ENCODE measurements at regions not wholly inside any gene's neighbourhood (a gene's known extent, or its start where the extent isn't known, plus 50 kb on each side); places are given as distances from the start of the nearest gene placed in this dataset.
"Not testable (repeated sequence)": the region's sequence is repeated elsewhere in the genome, so short reads cannot be mapped to it uniquely, and the experiment has no call there.

DNA sequence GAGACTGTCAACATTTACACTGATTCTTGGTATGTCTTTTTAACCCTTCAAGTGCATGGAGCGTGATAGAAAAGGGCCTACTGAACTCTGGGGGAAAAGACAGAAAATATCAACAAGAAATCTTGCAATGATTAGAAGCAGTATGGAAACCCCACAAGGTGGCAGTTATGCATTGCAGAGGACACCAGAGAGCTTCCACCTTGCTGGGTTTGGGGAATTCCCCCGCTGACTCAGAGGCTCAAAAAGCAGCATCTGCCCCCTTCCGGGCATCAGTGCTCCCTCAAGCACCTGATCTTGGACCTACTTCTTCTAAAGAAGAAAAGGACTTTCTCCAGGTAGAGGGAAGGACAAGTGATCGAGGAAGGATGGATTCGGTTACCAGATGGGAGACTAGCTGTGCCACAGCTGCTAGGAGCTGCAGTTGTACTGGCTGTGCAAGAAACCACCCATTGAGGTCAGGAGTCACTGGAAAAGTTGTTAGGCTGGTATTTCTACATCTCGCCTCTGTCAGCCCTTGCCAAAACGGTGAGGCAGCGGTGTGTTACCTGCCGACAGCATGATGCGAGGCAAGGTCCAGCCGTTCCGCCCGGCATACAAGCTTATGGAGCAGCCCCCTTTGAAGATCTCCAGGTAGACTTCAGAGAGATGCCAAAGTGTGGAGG, 102.8 kb upstream of the OSBPL11 start:
- DNase-seq (ENCODE audit: low read depth in 2 of 2) = peak; percentile 16 to 64

- DNase-seq (ENCODE audit: low read depth in 2 of 2) = no peak
Measured at GRCh38 chr3:125715651-125716050, 120.4 kb upstream of the OSBPL11 start.

- not testable (repeated sequence) for DNase-seq (ENCODE audit: low read depth in 2 of 2)
Measured at GRCh38 chr3:125732151-125732550, 136.9 kb upstream of the OSBPL11 start.

GRCh38 chr3:125741991-125742718, 146.9 kb upstream of the OSBPL11 start:
- not testable (repeated sequence) for DNase-seq (ENCODE audit: low read depth in 2 of 2)

DNA sequence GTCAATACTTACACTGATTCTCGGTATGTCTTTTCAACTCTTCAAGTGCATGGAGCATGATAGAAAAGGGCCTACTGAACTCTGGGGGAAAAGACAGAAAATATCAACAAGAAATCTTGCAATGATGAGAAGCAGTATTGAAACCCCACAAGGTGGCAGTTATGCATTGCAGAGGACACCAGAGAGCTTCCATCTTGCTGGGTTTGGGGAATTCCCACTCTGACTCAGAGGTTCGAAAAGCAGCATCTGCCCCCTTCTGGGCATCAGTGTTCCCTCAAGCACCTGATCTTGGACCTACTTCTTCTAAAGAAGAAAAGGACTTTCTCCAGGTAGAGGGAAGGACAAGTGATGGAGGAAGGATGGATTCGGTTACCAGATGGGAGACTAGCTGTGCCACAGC, 147.5 kb upstream of the OSBPL11 start:
- DNase-seq (ENCODE audit: low read depth in 2 of 2) = peak in 1 of 2 donors; percentile 40

DNA sequence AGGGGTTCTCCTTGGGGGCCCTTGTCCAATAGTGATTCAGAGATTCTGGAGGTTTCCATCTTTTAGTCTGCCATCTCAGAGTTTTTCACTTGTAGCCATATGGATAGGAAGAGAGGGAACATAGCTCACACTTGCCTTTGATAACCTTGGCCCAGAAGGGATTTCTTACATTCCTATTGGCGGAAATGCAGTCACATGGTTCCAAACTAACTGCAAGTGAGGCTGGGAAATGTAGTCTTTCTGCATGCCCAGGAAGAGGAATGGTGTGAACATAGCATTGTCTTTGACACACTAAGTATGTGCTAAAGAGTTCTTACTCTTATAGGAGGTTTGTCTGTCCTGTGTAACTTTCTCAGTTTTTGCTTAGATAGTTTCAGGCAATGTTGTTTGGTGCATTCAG, 161.8 kb upstream of the OSBPL11 start:
- not testable (repeated sequence) for DNase-seq (ENCODE audit: low read depth in 2 of 2)

- DNase-seq (ENCODE audit: low read depth in 2 of 2) = not testable (repeated sequence)
Measured at GRCh38 chr3:125758641-125759130, 163.4 kb upstream of the OSBPL11 start.

DNA sequence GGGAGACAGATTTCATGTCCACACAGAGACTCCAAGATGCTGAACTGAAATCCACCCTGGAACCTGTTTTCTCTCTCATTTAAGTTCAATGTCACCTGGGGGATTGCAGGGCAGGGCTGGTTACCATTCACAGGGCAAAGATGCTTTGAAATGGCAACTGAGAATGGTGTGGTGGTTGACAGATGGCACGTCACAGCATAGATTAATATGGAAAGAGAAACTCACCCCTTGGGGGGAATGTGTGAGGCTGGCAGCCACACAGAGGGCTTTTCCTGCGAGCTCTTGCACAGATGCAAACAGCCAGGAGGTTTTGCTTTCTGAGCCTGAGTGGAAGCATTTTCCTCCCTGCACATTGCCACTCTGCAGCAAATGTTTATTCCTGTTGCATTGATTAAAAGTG, 167.3 kb upstream of the OSBPL11 start:
- not testable (repeated sequence) for DNase-seq (ENCODE audit: low read depth in 2 of 2)

DNA sequence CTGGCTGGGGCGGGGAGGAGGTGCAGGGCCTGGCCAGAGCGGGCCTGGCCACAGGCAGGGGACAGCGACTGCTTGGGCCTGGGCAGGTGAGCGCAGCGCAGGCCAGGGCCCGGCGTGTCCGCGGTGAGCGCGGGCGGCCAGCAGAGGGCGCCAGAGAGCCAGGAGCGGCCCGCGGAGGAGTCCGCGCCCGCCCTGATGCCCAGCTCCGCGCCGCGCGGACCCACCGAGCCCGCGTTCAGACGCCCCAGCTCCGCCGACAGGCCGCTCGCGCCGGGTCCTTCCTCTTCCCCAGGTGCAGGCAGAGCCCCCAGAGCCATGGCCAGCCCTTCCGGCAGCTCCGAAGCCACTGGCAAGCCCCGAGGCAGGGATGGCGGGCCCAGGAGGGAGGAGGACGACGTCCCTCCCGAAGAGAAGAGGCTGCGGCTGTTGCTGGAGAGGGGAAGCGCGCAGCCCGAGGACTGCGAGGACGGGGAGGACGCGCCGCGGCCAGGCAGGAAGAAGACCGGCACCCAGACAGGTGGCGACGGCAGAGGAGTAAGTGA, 171.1 kb upstream of the OSBPL11 start:
- DNase-seq (ENCODE audit: low read depth in 2 of 2) = peak; percentile 44 to 63

- not testable (repeated sequence) for DNase-seq (ENCODE audit: low read depth in 2 of 2)
Measured at GRCh38 chr3:125766931-125767330, 171.6 kb upstream of the OSBPL11 start.

DNA sequence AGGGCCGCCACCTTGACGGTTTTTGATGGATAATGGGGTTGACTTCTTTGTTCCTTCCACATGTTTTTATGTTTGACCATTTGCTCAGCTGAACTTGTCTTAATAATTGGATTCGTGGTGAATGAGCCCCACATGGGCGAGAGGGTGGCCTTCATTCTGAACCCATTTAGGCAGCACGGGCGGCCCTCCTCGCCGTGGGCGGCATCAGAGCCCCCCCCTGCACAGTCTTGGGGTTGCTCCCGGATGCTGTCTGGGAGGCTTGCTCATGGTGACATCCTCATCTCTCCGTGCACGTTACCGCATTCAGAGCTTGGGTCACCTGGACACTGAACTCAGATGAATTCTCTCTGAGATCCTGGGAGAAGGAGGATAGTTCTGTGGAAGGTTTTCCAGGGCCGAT, 172.3 kb upstream of the OSBPL11 start:
- no peak for DNase-seq (ENCODE audit: low read depth in 2 of 2)

DNA sequence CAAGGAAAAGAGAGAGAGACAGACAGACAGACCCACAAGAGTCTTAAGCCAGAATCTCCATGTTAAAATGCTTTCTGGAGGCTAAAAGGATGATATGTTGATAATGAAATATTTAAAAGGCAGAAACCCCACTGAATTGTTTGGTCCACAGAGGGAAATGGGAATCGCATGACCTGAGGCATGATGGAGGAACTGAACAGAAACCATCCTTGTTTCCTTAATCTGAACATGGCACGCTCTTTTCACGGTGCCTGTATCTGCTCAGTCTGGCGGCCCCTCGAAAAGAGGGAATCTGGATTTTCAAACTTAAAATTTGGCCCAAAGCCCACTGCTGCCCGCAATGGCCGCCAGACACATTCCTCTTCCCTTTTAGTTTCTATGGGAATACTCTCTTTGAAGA, 173.5 kb upstream of the OSBPL11 start:
- DNase-seq (ENCODE audit: low read depth in 2 of 2) = not testable (repeated sequence)

GRCh38 chr3:125771506-125771905, 176.2 kb upstream of the OSBPL11 start:
- not testable (repeated sequence) for DNase-seq (ENCODE audit: low read depth in 2 of 2)

DNA sequence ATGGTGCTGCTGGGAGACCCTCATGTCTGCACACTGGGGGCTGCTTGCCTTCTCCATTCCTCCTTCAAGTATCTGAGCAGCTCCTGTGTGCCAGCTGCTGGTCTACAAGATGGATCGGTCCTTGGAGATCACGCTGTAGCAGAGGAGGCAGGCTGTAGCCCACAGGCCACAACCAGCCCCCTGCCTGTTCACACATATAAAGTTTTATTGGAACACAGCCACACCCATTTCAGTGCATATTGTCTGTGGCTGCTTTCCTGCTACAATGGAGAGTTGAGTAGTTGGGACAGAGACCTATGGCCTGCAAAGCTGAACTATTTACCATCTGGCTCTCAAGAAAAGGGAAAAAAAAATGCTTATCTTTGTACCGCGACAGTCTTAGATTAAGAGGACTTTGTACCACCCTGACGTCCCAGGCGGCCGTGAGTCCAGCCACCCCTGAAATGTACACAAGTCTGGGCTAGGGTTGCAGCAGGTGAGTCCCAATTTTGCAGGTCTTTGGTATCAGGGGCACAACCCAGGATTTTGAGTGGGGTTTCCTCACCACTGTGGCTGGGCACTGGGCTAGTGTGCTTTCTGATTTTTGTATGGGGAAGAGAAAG, 179.2 kb upstream of the OSBPL11 start:
- not testable (repeated sequence) for DNase-seq (ENCODE audit: low read depth in 2 of 2)

GRCh38 chr3:125775106-125775505, 179.8 kb upstream of the OSBPL11 start:
- not testable (repeated sequence) for DNase-seq (ENCODE audit: low read depth in 2 of 2)

DNA sequence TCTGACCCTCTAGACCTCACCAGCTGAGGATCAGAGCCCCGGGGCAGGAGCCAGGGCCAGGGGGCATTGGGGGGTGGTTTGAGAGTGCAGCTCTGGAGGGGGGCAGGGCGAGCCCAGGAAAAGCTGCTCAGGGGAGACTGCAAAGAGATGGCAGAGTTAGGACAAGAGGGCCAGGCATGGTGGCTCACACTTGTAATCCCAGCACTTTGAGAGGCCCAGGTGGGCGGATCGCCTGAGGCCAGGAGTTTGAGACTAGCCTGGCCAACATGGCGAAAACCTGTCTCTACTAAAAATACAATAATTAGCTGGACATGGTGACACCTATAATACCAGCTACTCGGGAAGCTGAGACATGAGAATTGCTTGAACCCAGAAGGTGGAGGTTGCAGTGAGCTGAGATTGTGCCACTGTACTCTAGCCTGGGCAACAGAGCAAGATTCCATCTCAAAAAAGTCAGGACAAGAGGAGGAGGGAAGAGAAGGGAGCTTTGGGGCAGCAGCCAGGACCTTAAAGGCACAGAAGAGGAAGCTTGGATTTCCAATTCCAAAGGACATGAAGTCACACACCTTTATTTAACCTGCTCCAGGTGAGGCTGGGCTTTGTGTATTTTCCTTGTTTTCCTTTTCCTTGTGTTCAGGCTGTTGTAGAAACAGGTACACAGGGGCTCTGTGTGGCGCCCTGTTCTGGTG, 180.5 kb upstream of the OSBPL11 start:
- not testable (repeated sequence) for DNase-seq (ENCODE audit: low read depth in 2 of 2)

DNA sequence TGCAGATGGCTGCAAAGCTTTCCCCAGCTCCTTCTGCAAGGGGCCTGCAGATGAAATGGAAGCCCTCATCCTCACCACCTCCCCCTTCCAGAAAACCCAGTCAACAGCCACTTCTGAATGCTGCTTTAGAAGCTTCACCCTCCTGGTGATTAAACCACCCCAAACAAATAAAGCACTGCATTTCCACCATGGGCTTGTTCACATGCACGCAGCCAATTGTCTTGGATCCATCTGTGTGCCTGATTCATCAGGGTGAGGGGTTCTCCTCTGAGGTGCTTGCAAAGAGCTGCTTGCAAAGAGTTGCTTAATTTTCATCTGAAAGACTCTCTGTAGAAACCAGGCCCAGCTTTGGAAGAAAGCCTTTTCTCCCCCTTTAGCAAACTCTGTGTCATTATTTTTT, 184.0 kb upstream of the OSBPL11 start:
- not testable (repeated sequence) for DNase-seq (ENCODE audit: low read depth in 2 of 2)

DNA sequence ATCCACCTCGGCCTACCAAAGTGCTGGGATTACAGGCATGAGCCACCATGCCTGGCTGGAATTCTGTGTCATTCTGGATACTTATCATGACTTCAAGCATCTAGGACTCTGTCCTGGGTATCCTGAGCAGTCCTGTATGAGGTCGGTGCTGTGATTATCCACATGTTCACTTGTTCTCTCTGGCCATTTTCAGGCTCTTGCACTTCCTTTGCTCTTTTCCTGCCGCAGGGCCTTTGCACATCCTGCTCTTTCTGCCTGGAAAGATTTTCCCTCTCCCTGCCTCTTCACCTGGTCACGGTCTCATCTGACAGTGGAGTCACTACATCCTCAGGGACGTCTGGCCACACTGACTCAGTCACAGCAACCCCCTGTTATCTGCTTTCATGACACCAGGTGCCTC, 184.6 kb upstream of the OSBPL11 start:
- not testable (repeated sequence) for DNase-seq (ENCODE audit: low read depth in 2 of 2)

GRCh38 chr3:125781678-125782077, 186.4 kb upstream of the OSBPL11 start:
- not testable (repeated sequence) for DNase-seq (ENCODE audit: low read depth in 2 of 2)

DNA sequence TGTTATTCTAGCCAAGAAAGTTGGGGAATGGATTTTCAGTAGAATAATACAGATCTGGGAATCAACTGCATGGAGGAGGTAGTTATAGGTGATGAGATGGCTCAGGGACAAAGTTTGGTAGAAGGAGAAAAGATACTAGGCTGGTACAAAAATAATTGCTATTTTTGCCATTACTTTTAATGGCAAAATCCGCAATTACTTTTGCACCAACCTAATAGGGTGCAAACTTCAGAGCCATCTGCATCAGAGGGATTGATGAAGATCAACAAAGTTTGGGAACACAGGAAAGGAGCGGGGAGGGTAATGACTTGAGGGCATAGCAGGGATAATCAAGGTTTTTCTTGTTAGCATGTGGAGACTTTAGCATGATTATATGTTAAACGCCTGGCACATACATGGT, 178.7 kb upstream of the ROPN1B start:
- DNase-seq (ENCODE audit: low read depth in 2 of 2) = not testable (repeated sequence)

GRCh38 chr3:125791021-125791420, 178.0 kb upstream of the ROPN1B start:
- DNase-seq (ENCODE audit: low read depth in 2 of 2) = not testable (repeated sequence)

DNA sequence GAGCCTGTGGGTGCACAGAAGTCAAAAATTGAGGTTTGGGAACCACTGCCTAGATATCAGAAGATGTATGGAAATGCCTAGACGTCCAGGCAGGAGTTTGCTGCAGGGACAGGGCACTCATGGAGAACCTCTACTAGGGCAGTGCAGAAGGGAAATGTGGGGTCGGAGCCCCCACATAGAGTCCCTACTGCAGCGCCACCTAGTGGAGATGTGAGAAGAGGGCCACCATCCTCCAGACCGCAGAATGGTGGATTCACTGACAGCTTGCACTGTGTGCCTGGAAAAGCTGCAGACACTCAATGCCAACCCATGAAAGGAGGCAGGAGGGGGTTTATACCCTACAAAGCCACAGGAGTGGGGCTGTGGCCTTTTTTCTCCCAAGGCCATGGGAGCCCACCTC, 159.0 kb upstream of the ROPN1B start:
- not testable (repeated sequence) for DNase-seq (ENCODE audit: low read depth in 2 of 2)

Measured in stimulated activated CD4-positive, alpha-beta T cell treated with anti-CD3 and anti-CD28 coated beads, Interleukin-4, amount 100 ng/mL, for 48 hours (primary cell).